Fibroblast of the aortic adventitia (primary cell): ENCODE measurements at regions not wholly inside any gene's neighbourhood (a gene's known extent, or its start where the extent isn't known, plus 50 kb on each side); places are given as distances from the start of the nearest gene placed in this dataset.
A peak's percentile ranks its signal among the peaks of the same experiment; 100 is the strongest.

ENCODE experiments used
- DNase-seq: peaks from one replicate; pipeline ENCODE4 v3.0.0-alpha.2; 2010; ENCODE audit warnings: low read depth
- H3K4me3 ChIP-seq: 2 replicates; pipeline ENCODE4 v1.5.1; 2011; ENCODE audit warnings: low read depth, mild to moderate bottlenecking, control low read depth, low read length, moderate library complexity
- TF ChIP-seq, protein P1 (sequence below): IDR thresholded peaks from 2 replicates; pipeline ENCODE4 v1.5.1; 2011; ENCODE audit warnings: mild to moderate bottlenecking, low read length, control low read depth, inconsistent platforms; ENCODE audit not compliant: insufficient read depth

DNA sequence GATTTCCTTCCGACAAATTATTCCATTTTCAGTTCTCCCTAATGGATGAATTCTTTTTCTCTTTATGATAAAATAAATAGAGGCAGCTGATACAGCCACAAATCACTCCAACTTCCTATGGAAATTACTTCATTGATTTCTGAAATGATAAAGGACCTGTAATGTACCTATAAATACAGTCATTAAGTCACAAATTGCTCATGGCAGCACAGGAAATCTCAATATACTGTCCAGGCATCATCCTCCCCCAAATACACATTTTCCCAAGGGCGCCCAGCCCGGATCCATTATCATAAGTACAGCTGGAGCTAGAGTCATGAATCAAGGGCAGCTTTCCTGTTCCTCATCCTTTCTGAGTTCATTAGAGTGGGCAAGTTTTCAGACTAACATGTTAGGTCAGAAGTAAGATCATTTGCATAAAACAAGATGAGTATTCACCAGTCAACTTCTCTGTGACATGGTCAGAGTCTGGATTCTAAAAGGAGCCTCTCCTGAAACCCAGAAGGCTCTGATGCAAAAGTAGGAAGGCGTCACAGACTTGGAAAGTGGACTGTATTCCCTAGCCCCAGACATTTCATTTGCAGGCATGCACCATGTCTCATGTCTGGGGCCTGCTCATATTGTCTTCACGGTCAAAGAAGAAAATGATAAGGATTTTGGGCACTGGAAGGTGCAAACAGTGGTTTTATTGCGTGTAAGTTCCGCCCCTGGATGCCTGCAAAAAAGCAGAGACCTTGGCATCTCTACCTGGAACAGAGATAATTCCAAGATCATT, 383.2 kb downstream of the PLK2 start:
- TF ChIP-seq, protein P1, sequence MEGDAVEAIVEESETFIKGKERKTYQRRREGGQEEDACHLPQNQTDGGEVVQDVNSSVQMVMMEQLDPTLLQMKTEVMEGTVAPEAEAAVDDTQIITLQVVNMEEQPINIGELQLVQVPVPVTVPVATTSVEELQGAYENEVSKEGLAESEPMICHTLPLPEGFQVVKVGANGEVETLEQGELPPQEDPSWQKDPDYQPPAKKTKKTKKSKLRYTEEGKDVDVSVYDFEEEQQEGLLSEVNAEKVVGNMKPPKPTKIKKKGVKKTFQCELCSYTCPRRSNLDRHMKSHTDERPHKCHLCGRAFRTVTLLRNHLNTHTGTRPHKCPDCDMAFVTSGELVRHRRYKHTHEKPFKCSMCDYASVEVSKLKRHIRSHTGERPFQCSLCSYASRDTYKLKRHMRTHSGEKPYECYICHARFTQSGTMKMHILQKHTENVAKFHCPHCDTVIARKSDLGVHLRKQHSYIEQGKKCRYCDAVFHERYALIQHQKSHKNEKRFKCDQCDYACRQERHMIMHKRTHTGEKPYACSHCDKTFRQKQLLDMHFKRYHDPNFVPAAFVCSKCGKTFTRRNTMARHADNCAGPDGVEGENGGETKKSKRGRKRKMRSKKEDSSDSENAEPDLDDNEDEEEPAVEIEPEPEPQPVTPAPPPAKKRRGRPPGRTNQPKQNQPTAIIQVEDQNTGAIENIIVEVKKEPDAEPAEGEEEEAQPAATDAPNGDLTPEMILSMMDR: no peak
- H3K4me3 ChIP-seq: no peak overlapping the region
- DNase-seq: no peak

DNA sequence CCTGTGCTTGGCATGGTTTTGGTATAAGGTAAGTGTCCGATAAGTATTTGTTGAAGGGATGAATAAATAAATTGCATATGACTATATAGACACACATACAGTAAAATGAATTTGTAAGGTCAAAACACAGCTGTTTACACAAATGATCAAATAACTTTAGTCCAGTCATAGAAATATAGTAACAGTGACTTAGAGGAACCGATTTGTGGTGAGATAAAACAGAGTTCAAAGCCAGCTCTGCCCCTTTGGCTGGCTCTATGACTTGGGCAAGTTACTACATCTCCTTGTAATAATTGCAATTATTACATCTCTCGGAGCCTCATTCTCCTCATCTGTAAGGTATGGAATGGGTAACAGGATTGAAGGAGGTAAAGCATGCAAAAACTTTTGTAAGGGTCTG, 384.0 kb downstream of the PLK2 start:
- no peak overlapping the region for H3K4me3 ChIP-seq
- DNase-seq: no peak
- TF ChIP-seq, protein P1: no peak

GRCh38 chr5:58074717-58075116, 385.2 kb downstream of the PLK2 start:
- DNase-seq: no peak

DNA sequence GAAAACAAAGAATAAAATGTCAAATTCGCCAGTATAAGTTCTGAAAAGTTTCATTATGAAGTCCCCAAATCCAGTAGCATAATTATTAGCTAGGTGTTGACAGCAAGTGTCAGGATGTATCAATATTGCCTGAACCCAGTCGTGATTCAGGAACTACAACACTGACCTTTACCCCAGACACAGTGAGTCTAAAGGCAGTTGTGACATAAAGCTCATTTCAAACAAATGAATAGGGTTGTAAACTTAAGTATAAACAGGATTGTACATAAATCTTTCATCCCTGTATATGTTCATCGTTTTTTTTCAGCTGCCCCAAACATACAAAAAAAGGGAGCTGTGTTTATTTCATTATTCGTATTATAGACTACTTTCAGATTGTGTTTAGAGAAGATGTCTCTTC, 385.7 kb downstream of the PLK2 start:
- TF ChIP-seq, protein P1: no peak
- no peak for DNase-seq
- H3K4me3 ChIP-seq: no peak overlapping the region

More at GRCh38 chr5:58074717-58075116, 385.2 kb downstream of the PLK2 start:
- H3K4me3 ChIP-seq: no peak overlapping the region
- TF ChIP-seq, protein P1: no peak

GRCh38 chr5:58073243-58073642, 386.6 kb downstream of the PLK2 start:
- TF ChIP-seq, protein P1: no peak
- H3K4me3 ChIP-seq: no peak overlapping the region
- DNase-seq: no peak

DNA sequence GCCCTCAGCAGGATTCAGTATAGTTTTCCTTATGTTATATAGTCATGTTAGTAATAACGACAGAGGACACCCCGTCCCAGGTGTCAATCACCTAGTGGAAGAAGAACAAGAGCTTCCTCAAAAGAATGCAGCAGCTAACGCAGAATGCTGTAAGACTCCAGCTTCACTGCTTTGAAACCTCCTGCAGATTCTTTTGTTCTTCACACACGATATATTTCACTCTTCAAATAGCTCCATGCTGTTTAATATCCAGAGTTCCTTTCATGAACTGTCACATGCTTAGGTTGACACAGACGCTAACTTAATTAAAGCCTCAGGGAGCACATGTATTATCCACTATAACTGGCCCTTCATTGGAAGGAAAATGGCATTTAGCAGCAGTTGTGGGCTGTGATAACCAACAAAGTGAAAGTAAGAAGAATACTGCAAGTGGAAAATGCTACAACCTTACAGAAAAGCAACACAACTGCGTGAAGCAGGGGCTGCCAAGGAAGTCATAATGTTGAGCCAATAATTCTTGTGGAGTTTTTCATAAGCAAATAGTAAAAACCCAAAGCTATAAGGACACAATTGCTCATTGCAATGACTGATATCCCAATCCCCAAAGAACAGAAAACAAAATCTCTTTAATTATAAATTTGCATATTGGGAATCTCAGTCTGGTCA, 387.5 kb downstream of the PLK2 start:
- TF ChIP-seq, protein P1: no peak
- peak; percentile 22 for DNase-seq
- H3K4me3 ChIP-seq: peak overlapping the region; percentile 23
